DND-41 (cell line): ENCODE measurements at regions not wholly inside any gene's neighbourhood (a gene's known extent, or its start where the extent isn't known, plus 50 kb on each side); places are given as distances from the start of the nearest gene placed in this dataset.

Source experiments
- ATAC-seq: fragments of 200-7000 bp; cut with Tn5 transposase; 3 replicates; pipeline ENCODE4 v1.9.1; 2021; ENCODE audit warnings: low read depth; ENCODE audit not compliant: insufficient read depth
- DNase-seq: peaks from one replicate; pipeline ENCODE4 v3.0.0-alpha.2; 2020
- H2AFZ ChIP-seq: 2 replicates; pipeline ENCODE4 v1.6.0; 2012; ENCODE audit warnings: low read depth, low read length
- H3K27ac ChIP-seq: 2 replicates; pipeline ENCODE4 v1.5.1; 2012; ENCODE audit warnings: low read length, inconsistent platforms
- H3K27me3 ChIP-seq: fragments of 200-600 bp; sonication (generic); 2 replicates; pipeline ENCODE4 v1.6.0; 2012; ENCODE audit warnings: low read length, mild to moderate bottlenecking, inconsistent platforms; ENCODE audit not compliant: insufficient read depth, poor library complexity
- H3K36me3 ChIP-seq: 2 replicates; pipeline ENCODE4 v1.5.1; 2012; ENCODE audit warnings: low read length, inconsistent platforms; ENCODE audit not compliant: insufficient read depth
- H3K4me1 ChIP-seq: 2 replicates; pipeline ENCODE4 v1.5.1; 2012; ENCODE audit warnings: mild to moderate bottlenecking, low read length; ENCODE audit not compliant: insufficient read depth
- H3K4me2 ChIP-seq: 2 replicates; pipeline ENCODE4 v1.6.0; 2012; ENCODE audit warnings: mild to moderate bottlenecking, moderate library complexity, low read length, inconsistent platforms; ENCODE audit not compliant: insufficient read depth
- H3K4me3 ChIP-seq, 2 experiments: fragments of 200-600 bp in 1 of 2; shearing (Covaris generic) in 1 of 2; 2 replicates each; pipeline ENCODE4 v1.5.1; 2012 to 2016; ENCODE audit warnings: inconsistent platforms in 2 of 2, low read length in 2 of 2, mild to moderate bottlenecking in 2 of 2, low read depth in 1 of 2, moderate library complexity in 1 of 2
- H3K79me2 ChIP-seq: 2 replicates; pipeline ENCODE4 v1.6.0; 2012; ENCODE audit warnings: low read length, inconsistent platforms; ENCODE audit not compliant: insufficient read depth
- H3K9ac ChIP-seq: 2 replicates; pipeline ENCODE4 v1.6.0; 2012; ENCODE audit warnings: low read depth, mild to moderate bottlenecking, inconsistent platforms, low read length, moderate library complexity
- H3K9me3 ChIP-seq: 2 replicates; pipeline ENCODE4 v1.5.1; 2012; ENCODE audit warnings: low read length, moderate library complexity, mild to moderate bottlenecking, inconsistent platforms; ENCODE audit not compliant: insufficient read depth, severe bottlenecking
- H4K20me1 ChIP-seq: 2 replicates; pipeline ENCODE4 v1.6.0; 2012; ENCODE audit warnings: low read length; ENCODE audit not compliant: insufficient read depth
- CTCF ChIP-seq: IDR thresholded peaks from 2 replicates; pipeline ENCODE4 v1.5.1; 2012; ENCODE audit warnings: borderline replicate concordance, low read length, moderate library complexity, mild to moderate bottlenecking; ENCODE audit not compliant: poor library complexity, severe bottlenecking; ENCODE audit errors: extremely low read depth
- EZH2 ChIP-seq: IDR thresholded peaks from 3 replicates; pipeline ENCODE4 v1.6.1; 2012; ENCODE audit warnings: borderline replicate concordance, low read depth, mild to moderate bottlenecking, moderate library complexity, low read length, inconsistent platforms; ENCODE audit not compliant: severe bottlenecking

GRCh38 chr7:81233208-81233940 lies 314.5 kb upstream of the SEMA3C start:
- ATAC-seq (no peak), DNase-seq (no peak)
- H3K27me3 ChIP-seq, result no peaks in the 10 kb centered on the region

GRCh38 chr7:81232084-81232799 lies 313.4 kb upstream of the SEMA3C start:
- H3K79me2 ChIP-seq, result no peaks in the 10 kb centered on the region
- H3K9ac ChIP-seq, result no peak overlapping the region
- DNase-seq, result no peak
- no peak overlapping the region for H2AFZ ChIP-seq
- H3K4me3 ChIP-seq, result no peak overlapping the region
- H3K27me3 ChIP-seq, result no peaks in the 10 kb centered on the region
- no peak for ATAC-seq
- no peak for TF ChIP-seq EZH2
- TF ChIP-seq CTCF, result no peak
- H4K20me1 ChIP-seq, result no peaks in the 10 kb centered on the region
- H3K4me1 ChIP-seq, result no peaks in the 10 kb centered on the region
- H3K27ac ChIP-seq, result no peak overlapping the region
- no peaks in the 10 kb centered on the region for H3K9me3 ChIP-seq
- H3K4me2 ChIP-seq, result no peak overlapping the region
- no peaks in the 10 kb centered on the region for H3K36me3 ChIP-seq

More at GRCh38 chr7:81233208-81233940, 314.5 kb upstream of the SEMA3C start:
- H3K9me3 ChIP-seq, result no peaks in the 10 kb centered on the region
- no peaks in the 10 kb centered on the region for H3K36me3 ChIP-seq
- TF ChIP-seq CTCF (no peak), EZH2 (no peak)
- H3K27ac ChIP-seq, result no peak overlapping the region
- no peak overlapping the region for H3K4me2 ChIP-seq
- H3K9ac ChIP-seq, result no peak overlapping the region
- no peaks in the 10 kb centered on the region for H4K20me1 ChIP-seq
- no peaks in the 10 kb centered on the region for H3K4me1 ChIP-seq
- no peaks in the 10 kb centered on the region for H3K79me2 ChIP-seq
- H2AFZ ChIP-seq, result no peak overlapping the region
- H3K4me3 ChIP-seq, result no peak overlapping the region

- Histone ChIP-seq H3K9ac (no peak overlapping the region), H2AFZ (no peak overlapping the region)
- DNase-seq, result no peak
These were observed 312.5 kb upstream of the SEMA3C start for GRCh38 chr7:81231301-81231838.

More at GRCh38 chr7:81231301-81231838, 312.5 kb upstream of the SEMA3C start:
- Histone ChIP-seq H3K36me3 (no peaks in the 10 kb centered on the region), H3K27me3 (no peaks in the 10 kb centered on the region), H3K4me2 (no peak overlapping the region), H3K79me2 (no peaks in the 10 kb centered on the region), H4K20me1 (no peaks in the 10 kb centered on the region), H3K4me3 (no peak overlapping the region), H3K27ac (no peak overlapping the region), H3K4me1 (no peaks in the 10 kb centered on the region), H3K9me3 (no peaks in the 10 kb centered on the region)
- TF ChIP-seq CTCF, result no peak
- TF ChIP-seq EZH2, result no peak
- ATAC-seq, result no peak
